ENCODE measurements at regions not wholly inside any gene's neighbourhood (a gene's known extent, or its start where the extent isn't known, plus 50 kb on each side); places are given as distances from the start of the nearest gene placed in this dataset.

DNA sequence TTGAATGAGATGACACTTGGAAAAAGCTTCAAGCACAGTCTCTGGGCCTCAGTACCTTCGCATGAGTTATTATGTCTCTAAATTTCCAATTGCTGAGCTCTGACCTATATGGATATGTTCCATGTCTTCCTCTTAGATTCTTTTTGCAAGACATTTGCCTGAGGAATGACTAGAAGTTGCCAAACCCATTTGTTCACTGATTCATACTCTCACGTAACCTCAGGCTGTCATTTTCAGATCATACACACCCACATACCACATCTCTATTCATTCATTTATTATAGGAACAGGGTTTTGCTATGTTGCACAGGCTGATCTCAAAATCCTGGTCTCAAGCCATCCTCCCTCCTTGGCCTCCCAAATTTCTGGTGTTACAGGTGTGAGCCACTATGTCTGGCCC, 2137.1 kb upstream of the TENM3 start:
- Histone ChIP-seq H3K79me2 (ENCODE audit: control insufficient read depth, insufficient read depth, low read length) (no peaks in the 10 kb centered on the region), H3K4me3 (no peak overlapping the region), H3K4me1 (ENCODE audit: control insufficient read depth, insufficient read depth, low read length) (no peaks in the 10 kb centered on the region), H3K4me2 (ENCODE audit: control insufficient read depth, insufficient read depth) (no peak overlapping the region), H2AFZ (ENCODE audit: control insufficient read depth, low read depth, low read length) (no peak overlapping the region), H3K36me3 (ENCODE audit: control insufficient read depth in 2 of 2, insufficient read depth in 2 of 2, low read length in 1 of 2) (no peaks in the 10 kb centered on the region), H3K27ac (ENCODE audit: control insufficient read depth, insufficient read depth) (no peak overlapping the region), H3K9ac (ENCODE audit: control insufficient read depth, insufficient read depth, low read length) (no peak overlapping the region), H3K27me3 (replicated peaks in 1 of 2; ENCODE audit: control insufficient read depth in 2 of 2, insufficient read depth in 2 of 2, low read length in 1 of 2) (no peaks in the 10 kb centered on the region), H4K20me1 (ENCODE audit: control insufficient read depth, insufficient read depth) (no peaks in the 10 kb centered on the region), H3K9me3 (replicated peaks; ENCODE audit: control insufficient read depth, insufficient read depth, low read length) (no peaks in the 10 kb centered on the region)
- ATAC-seq (no peak), DNase-seq (ENCODE audit: low read depth, low spot score) (no peak), FAIRE-seq (no peak)
- in situ Hi-C loops (cut with MboI) = no loop called here
- intact Hi-C loops (cut with micrococcal nuclease; ENCODE audit: unreplicated experiment) = no loop called here
- 27% methylated on average over 2 of the region's 2 CpGs for WGBS (ENCODE audit: insufficient coverage, insufficient replicate concordance, low lambda C conversion rate, missing lambda C conversion rate)
- CTCF ChIA-PET = no interaction called here
- SMC1A ChIA-PET (ENCODE audit: uncharacterized antibody, unreplicated experiment) = no interaction called here
- RAD21 ChIA-PET (ENCODE audit: unreplicated experiment) = no interaction called here
- no peak for TF ChIP-seq RCOR1 (conservative IDR thresholded peaks at IDR 0.05; ENCODE audit: low read depth, low read length)
- TF ChIP-seq, protein P1, sequence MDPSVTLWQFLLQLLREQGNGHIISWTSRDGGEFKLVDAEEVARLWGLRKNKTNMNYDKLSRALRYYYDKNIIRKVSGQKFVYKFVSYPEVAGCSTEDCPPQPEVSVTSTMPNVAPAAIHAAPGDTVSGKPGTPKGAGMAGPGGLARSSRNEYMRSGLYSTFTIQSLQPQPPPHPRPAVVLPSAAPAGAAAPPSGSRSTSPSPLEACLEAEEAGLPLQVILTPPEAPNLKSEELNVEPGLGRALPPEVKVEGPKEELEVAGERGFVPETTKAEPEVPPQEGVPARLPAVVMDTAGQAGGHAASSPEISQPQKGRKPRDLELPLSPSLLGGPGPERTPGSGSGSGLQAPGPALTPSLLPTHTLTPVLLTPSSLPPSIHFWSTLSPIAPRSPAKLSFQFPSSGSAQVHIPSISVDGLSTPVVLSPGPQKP (IDR thresholded peaks at IDR 0.05; ENCODE audit: low read depth, low read length) = no peak
- TF ChIP-seq, protein P2, sequence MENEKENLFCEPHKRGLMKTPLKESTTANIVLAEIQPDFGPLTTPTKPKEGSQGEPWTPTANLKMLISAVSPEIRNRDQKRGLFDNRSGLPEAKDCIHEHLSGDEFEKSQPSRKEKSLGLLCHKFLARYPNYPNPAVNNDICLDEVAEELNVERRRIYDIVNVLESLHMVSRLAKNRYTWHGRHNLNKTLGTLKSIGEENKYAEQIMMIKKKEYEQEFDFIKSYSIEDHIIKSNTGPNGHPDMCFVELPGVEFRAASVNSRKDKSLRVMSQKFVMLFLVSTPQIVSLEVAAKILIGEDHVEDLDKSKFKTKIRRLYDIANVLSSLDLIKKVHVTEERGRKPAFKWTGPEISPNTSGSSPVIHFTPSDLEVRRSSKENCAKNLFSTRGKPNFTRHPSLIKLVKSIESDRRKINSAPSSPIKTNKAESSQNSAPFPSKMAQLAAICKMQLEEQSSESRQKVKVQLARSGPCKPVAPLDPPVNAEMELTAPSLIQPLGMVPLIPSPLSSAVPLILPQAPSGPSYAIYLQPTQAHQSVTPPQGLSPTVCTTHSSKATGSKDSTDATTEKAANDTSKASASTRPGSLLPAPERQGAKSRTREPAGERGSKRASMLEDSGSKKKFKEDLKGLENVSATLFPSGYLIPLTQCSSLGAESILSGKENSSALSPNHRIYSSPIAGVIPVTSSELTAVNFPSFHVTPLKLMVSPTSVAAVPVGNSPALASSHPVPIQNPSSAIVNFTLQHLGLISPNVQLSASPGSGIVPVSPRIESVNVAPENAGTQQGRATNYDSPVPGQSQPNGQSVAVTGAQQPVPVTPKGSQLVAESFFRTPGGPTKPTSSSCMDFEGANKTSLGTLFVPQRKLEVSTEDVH (IDR thresholded peaks at IDR 0.05; ENCODE audit: low read depth, partially characterized antibody) = no peak
- TF ChIP-seq PML (IDR thresholded peaks at IDR 0.05; ENCODE audit: low read length) = no peak
- no peak for TF ChIP-seq RAD21 (IDR thresholded peaks at IDR 0.05; ENCODE audit: insufficient read depth, low read depth, low read length)
- no peak for TF ChIP-seq MEF2A (IDR thresholded peaks at IDR 0.05; ENCODE audit: insufficient read depth, low read depth, low read length)
- TF ChIP-seq BCL11A (IDR thresholded peaks at IDR 0.05; ENCODE audit: low read depth, low read length) = no peak
- TF ChIP-seq KAT2A (conservative IDR thresholded peaks at IDR 0.05; ENCODE audit: control insufficient read depth, low read depth, low read length) = no peak
- TF ChIP-seq POU2F2 (IDR thresholded peaks at IDR 0.05; ENCODE audit: borderline replicate concordance, low read depth, low read length) = no peak
- BruUV-seq (replicated peaks) = no TSS peak
- POLR2A ChIA-PET = no interaction called here

Measured in GM12878 (cell line).